ENCODE measurements at regions not wholly inside any gene's neighbourhood (a gene's known extent, or its start where the extent isn't known, plus 50 kb on each side); places are given as distances from the start of the nearest gene placed in this dataset.

GRCh38 chr14:101119830-101120571, 216.5 kb upstream of the RTL1 start:
- no peak overlapping the region for H3K4me3 ChIP-seq (ENCODE audit: low read depth, low read length)

DNA sequence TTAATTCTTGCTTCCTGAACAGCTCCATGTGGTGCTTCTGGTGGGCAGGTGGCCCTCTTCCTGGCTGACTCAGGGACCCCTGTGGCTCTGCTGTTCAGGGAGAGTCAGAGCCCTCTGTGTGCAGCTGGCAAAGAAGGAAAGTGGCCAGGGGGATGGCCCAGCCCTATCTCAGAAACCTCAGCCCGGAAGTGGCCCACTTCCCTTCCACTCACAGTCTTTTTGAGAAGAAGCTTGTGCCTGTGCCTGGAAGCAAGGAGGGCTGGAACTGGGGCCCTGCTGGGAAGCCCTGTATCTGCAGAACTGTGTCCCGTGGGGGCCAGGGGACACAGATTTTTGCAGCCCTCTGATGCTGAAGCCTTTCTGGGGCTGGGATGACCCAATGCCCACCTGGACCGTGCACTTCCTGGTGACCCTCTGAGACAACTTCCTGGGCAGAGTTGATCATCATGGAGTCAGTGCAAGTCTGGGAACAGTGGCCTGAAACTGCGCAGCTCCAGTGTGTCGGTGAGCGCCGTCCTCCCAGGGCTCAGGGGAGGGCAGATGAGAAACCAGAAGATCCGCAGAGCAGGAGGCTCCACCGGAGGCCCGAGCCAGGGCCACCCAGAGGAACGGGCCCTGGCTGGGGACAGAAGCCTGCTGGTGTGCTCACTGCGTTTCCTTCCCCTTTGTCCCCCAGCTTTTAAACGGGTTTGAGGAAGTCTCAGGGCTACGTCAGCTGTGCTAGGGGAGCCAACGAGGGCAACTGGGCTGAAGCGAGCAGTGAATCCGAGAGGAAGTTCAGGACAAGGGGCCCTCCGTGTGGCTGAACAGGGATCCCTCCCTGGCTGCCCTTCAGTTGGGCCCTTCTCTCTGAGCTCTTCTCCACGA, 217.4 kb upstream of the RTL1 start:
- TF ChIP-seq, protein P1, sequence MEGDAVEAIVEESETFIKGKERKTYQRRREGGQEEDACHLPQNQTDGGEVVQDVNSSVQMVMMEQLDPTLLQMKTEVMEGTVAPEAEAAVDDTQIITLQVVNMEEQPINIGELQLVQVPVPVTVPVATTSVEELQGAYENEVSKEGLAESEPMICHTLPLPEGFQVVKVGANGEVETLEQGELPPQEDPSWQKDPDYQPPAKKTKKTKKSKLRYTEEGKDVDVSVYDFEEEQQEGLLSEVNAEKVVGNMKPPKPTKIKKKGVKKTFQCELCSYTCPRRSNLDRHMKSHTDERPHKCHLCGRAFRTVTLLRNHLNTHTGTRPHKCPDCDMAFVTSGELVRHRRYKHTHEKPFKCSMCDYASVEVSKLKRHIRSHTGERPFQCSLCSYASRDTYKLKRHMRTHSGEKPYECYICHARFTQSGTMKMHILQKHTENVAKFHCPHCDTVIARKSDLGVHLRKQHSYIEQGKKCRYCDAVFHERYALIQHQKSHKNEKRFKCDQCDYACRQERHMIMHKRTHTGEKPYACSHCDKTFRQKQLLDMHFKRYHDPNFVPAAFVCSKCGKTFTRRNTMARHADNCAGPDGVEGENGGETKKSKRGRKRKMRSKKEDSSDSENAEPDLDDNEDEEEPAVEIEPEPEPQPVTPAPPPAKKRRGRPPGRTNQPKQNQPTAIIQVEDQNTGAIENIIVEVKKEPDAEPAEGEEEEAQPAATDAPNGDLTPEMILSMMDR (IDR thresholded peaks at IDR 0.05; ENCODE audit: low read depth, low read length): no peak
- no peak overlapping the region for H3K4me3 ChIP-seq (ENCODE audit: low read depth, low read length)

More at GRCh38 chr14:101119830-101120571, 216.5 kb upstream of the RTL1 start:
- TF ChIP-seq, protein P1 (IDR thresholded peaks at IDR 0.05; ENCODE audit: low read depth, low read length): no peak

GRCh38 chr14:101121508-101122139, 218.1 kb upstream of the RTL1 start:
- no peak overlapping the region for H3K4me3 ChIP-seq (ENCODE audit: low read depth, low read length)
- TF ChIP-seq, protein P1 (IDR thresholded peaks at IDR 0.05; ENCODE audit: low read depth, low read length): no peak

- H3K4me3 ChIP-seq (ENCODE audit: low read depth, low read length): no peak overlapping the region
- TF ChIP-seq, protein P1 (IDR thresholded peaks at IDR 0.05; ENCODE audit: low read depth, low read length): no peak
These were observed 219.0 kb upstream of the RTL1 start for GRCh38 chr14:101122237-101123141.

GRCh38 chr14:101123618-101124510, 220.3 kb upstream of the RTL1 start:
- no peak overlapping the region for H3K4me3 ChIP-seq (ENCODE audit: low read depth, low read length)
- TF ChIP-seq, protein P1 (IDR thresholded peaks at IDR 0.05; ENCODE audit: low read depth, low read length): no peak

DNA sequence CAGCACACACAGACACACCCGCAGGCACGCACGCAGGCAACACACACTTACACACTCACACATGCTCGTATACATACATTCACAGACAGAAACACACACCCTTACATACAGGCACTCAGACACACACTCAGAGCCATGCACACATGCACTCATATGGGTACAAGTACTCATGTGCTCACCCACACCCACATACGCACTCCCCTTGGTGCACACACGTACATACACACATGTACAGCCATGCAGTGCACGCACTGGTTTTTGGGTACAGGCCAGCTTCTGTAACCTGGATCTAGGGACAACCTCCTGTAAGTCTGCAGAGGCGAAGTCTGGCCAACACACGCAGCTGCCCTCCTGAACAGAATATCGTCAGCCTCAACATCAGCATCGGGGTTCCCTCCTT, 221.3 kb upstream of the RTL1 start:
- TF ChIP-seq, protein P1 (IDR thresholded peaks at IDR 0.05; ENCODE audit: low read depth, low read length): no peak
- no peak overlapping the region for H3K4me3 ChIP-seq (ENCODE audit: low read depth, low read length)
